ENCODE measurements at regions not wholly inside any gene's neighbourhood (a gene's known extent, or its start where the extent isn't known, plus 50 kb on each side); places are given as distances from the start of the nearest gene placed in this dataset.
"Not testable (repeated sequence)": the region's sequence is repeated elsewhere in the genome, so short reads cannot be mapped to it uniquely, and the experiment has no call there.

DNA sequence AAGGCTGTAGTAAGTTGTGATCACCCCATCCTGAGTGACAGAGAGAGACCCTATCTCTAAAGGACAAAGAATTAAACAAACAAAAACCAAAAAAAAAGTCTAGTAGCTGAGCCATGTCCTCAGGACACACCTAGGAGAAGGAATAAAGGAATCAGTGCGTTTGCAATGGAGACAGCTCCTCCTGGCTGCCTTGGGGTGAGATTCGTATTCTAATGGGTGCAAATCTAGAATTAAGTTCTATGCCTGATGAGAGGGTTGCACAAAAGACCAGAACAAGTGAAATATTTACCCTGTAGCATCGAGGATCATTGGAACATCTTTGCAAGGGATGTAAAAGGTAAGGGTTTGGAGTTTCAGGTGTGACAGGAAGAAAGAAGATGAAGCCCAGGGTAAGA lies 70.3 kb upstream of the BMAL1 start:
- no peak for DNase-seq (ENCODE audit: extremely low read depth in 1 of 11, low read depth in 9 of 11, low spot score in 4 of 11)

DNA sequence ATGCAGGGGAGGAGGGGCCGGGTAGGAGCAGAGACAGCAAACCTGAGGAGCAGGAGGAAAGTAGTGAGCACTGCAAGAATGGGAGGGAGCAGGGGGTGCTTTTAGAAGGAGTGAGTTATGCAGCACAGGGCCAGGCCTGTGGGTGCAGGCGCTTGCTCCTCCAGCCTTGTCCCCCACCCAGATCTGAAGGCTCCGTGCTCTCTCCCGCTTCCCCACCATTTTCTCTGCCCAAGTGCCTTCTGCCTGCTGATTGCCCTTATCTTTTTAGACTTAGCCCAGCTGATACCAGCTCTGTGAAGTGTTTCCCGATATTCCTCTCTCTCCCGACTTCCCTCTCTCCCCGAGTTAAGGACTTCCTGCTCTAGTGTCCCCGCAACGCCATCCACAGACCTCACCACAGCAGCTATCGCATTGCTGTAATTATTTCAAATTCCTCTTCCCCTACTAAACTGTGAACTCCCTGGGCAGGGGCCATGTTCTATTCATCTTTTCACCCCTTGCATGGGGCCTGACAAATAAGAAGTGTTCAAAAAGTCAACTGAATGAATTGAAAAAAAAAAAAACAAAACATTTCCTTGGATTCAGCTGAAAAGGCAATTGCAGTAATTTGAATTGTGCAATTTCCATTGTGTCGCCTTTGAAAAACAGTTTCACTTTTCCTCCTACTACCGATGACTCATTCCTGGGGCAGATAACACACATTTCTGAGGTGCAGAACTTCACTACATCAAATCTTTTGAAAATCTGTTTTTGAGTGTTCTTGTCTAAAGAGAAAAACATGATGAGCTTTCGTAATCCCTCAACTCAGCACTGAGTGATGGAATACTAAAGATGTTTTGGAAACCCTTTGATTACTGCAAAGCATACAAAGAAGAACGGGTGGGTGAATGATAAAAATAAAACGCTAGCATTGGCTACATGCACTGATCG lies 69.7 kb upstream of the BMAL1 start:
- no peak for DNase-seq (ENCODE audit: extremely low read depth in 1 of 11, low read depth in 9 of 11, low spot score in 4 of 11)

DNA sequence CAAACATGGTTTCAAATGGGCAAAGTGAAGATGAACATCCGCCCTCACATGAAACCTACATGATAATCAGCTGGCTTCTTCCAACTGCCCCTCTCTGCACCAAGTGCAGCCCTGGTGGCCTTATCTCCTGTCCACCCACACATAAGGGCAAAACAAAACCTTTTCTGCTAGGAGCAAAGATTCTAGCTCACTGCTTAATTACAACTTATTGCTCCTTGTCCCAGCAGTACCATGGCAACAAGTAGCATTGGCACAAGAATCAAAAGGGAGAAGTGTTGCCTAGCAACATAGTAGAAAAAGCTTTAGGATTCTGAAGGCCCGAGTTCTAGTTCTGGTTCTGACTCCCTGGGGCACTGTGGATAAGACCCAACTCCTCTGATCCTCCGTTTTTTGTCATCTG lies 68.7 kb upstream of the BMAL1 start:
- DNase-seq (ENCODE audit: extremely low read depth in 1 of 11, low read depth in 9 of 11, low spot score in 4 of 11) = no peak

DNA sequence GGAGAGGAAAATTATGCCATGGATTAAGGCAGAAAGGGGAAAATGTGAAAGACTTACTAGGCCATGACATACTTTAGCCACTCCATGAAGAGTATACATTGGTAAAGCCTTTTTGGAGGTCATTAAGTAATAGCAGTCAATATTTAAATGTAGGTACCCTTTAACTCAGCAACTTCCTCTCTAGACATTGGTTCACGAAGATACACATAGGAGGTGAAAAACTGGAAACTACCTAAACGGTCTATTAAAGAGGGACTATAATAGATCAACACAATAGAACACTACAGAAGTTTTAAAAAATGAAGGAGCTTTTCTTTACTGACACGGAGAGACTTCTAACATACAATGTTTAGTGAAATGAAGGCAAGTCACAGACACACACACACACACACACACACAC lies 68.2 kb upstream of the BMAL1 start:
- no peak for DNase-seq (ENCODE audit: extremely low read depth in 1 of 11, low read depth in 9 of 11, low spot score in 4 of 11)

- DNase-seq (ENCODE audit: extremely low read depth in 1 of 11, low read depth in 9 of 11, low spot score in 4 of 11) = peak in 6 of 11 donors; percentile 37 to 63 (median 48)
Observed at GRCh38 chr11:13210424-13210823, 67.2 kb upstream of the BMAL1 start.

DNA sequence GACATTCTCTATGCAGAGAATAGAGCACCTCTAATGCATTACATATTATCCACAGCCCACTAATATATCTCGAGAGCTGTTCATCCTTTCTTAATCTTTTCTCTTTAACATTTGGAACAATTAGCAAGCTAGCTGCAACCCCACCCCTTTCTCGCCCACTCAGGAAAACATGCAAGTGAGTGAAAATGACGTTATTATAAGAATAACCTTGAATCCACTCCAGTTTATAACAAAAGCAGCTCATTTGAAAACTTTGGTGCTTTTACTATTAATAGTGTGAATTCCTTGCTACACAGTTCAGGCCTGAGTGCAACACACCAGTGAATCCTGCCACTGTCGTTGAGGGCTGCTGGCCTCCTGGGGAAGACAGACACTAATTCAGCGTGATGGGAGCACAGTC lies 63.3 kb upstream of the BMAL1 start:
- no peak for DNase-seq (ENCODE audit: extremely low read depth in 1 of 11, low read depth in 9 of 11, low spot score in 4 of 11)

GRCh38 chr11:13215149-13215548 lies 62.4 kb upstream of the BMAL1 start:
- DNase-seq (ENCODE audit: extremely low read depth in 1 of 11, low read depth in 9 of 11, low spot score in 4 of 11) = no peak

GRCh38 chr11:13216019-13216710 lies 61.4 kb upstream of the BMAL1 start:
- no peak for DNase-seq (ENCODE audit: extremely low read depth in 1 of 11, low read depth in 9 of 11, low spot score in 4 of 11)

DNA sequence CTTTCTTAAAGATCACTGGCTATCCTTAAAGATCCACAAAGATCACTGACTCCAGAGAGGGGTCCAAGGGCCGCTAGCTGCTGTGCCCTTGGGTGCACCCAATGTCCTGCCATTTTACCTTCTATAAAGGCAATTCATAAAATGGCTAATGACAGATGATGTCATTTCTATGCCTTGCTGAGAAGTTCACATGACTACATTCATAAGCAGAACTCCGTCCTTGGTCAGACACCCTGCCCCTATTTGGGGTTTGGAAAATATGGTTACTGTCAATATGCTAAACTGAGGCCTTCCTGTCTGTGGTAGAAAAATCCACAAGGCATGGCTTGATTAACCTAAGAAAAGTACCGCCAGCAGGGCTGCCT lies 60.9 kb upstream of the BMAL1 start:
- no peak for DNase-seq (ENCODE audit: extremely low read depth in 1 of 11, low read depth in 9 of 11, low spot score in 4 of 11)

DNA sequence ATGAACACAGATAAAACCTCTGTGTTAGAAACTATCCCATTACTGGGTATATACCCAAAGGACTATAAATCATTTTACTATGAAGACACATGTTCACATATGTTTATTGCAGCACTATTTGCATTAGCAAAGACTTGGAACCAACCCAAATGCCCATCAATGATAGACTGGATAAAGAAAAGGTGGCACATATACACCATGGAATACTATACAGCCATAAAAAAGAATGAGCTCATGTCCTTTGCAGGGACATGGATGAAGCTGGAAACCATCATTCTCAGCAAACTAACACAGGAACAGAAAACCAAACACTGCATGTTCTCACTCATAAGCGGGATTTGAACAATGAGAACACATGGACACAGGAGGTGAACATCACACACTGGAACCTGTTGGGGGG lies 58.9 kb upstream of the BMAL1 start:
- not testable (repeated sequence) for DNase-seq (ENCODE audit: extremely low read depth in 1 of 11, low read depth in 9 of 11, low spot score in 4 of 11)

DNA sequence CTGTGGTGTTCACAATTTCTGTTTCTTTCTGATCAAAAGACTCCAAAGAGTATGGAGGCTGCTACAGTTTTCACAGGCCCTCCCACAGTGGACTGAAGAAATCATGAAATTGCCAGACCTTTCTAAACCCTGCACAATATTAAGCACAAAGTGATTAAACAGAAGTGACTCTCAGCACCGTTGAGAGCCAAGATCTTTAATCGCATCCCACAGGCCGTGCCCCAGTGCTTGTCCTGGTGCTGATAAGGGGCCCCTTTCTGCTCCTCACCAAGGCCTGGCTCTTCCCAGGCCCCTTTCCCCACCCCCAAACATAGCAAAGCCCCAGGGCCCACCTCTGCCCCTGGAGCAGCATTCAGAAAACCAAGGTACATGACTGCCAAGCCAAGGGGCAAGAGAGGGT lies 57.4 kb upstream of the BMAL1 start:
- DNase-seq (ENCODE audit: extremely low read depth in 1 of 11, low read depth in 9 of 11, low spot score in 4 of 11) = no peak

DNA sequence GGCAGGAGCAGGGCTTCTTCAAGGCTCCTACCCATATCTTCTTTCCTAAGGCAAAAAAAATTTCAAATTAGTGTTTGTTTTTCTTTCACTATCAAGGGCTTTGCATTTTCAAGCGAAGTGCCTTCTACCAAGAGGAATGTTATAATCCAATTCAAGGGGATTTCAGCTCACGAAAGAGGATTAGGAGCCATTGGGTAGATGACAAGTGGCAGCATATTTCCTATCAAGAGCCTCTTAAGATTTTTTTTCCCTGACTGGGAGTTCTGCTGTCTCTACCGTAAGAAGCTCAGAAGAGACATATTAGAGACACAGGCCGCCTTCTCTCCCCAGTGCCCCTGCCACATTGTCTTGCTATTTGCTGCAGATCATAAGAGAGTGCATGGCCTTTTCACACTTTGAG lies 55.9 kb upstream of the BMAL1 start:
- DNase-seq (ENCODE audit: extremely low read depth in 1 of 11, low read depth in 9 of 11, low spot score in 4 of 11) = no peak

GRCh38 chr11:13222285-13222684 lies 55.3 kb upstream of the BMAL1 start:
- peak in 3 of 11 donors; percentile 28 to 34 (median 32) for DNase-seq (ENCODE audit: extremely low read depth in 1 of 11, low read depth in 9 of 11, low spot score in 4 of 11)

DNA sequence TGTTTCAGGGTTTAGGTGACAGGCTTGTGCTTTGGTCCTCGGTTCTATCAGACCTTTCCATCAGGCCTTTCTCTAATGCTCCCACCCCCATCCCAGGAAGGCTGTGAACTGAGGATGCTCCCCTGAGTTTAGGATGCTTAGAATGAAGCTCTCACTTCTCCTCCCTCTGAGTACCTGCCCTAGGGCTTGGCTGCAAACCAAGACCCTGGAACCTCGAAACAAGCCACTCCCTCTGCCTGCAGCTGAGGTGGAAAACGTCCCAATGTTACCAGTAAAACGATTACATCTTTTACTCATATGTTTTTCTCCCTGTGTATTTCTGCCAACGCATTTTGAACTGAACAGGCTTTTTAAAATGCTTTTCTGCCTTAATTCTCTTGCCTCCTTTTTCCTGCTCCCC lies 54.5 kb upstream of the BMAL1 start:
- no peak for DNase-seq (ENCODE audit: extremely low read depth in 1 of 11, low read depth in 9 of 11, low spot score in 4 of 11)

GRCh38 chr11:13224324-13224723 lies 53.3 kb upstream of the BMAL1 start:
- DNase-seq (ENCODE audit: extremely low read depth in 1 of 11, low read depth in 9 of 11, low spot score in 4 of 11) = no peak

GRCh38 chr11:13225038-13226001 lies 52.3 kb upstream of the BMAL1 start:
- DNase-seq (ENCODE audit: extremely low read depth in 1 of 11, low read depth in 9 of 11, low spot score in 4 of 11) = peak in 3 of 11 donors; percentile 33

GRCh38 chr11:13227676-13228255 lies 49.8 kb upstream of the BMAL1 start:
- no peak for DNase-seq (ENCODE audit: extremely low read depth in 1 of 11, low read depth in 9 of 11, low spot score in 4 of 11)
